ENCODE measurements at regions not wholly inside any gene's neighbourhood (a gene's known extent, or its start where the extent isn't known, plus 50 kb on each side); places are given as distances from the start of the nearest gene placed in this dataset.
"Not testable (repeated sequence)": the region's sequence is repeated elsewhere in the genome, so short reads cannot be mapped to it uniquely, and the experiment has no call there.

DNA sequence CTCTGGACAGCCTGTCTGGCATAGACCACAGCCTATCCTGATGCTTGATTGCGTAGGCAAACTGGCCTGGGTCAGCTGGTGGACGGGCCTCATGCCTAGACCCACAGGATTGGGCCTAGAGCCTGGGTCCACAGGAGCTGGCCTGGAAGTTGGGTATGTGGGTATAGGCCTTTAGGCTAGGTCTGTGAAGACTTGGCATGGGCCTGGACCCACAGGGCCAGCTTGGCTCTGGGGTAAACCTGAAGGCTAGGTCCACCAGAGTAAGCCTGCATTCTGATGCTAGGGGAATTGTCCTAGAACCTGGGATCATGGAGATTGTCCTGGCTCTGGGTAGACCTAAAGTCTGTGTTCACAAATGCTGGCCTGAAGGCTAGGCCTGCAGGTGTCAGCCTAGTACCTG is 1293.7 kb downstream of the CNTNAP5 start:
- intact Hi-C loops (cut with DNase I), result no loop called here

DNA sequence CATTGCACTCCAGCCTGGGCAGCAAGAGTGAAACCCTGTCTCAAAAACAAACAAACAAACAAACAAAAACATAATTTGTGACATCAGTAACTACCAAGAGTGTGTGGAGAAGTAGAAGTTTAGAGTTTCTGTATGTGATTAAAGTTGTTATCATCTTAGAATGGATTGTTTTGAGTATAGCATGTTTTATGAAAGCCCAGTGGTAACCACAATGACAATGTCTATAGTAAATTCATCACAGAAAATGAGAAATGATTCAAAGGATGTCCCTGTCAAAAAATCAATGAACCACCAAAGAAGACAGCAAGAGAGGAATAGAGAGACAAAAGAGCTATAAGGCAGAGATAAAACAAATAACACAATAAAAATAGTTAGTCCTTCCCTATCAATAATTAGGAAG is 1299.2 kb downstream of the CNTNAP5 start:
- intact Hi-C loops (cut with DNase I), result no loop called here
- no peak for DNase-seq

More for the DNA sequence above, 1293.7 kb downstream of the CNTNAP5 start:
- no peak for DNase-seq

DNA sequence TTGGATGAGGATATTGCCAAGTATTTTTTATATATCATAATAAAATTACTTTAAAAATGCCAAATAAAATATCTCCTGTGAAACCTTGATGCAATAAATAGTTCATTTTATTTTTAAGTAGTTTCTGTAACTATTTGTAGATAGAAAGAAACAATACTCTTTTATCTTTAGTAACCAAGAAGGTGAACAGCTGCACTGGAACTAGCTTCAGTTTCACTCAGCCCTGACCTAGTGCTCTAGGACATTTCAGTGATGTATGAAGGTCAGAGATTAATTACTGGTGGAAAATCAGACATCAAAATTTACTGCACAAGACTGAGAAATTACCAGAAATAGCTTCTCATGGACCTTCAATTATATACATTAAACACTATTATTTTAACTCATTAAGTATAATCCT is 1305.0 kb downstream of the CNTNAP5 start:
- intact Hi-C loops (cut with DNase I), result no loop called here
- no peak for DNase-seq

- intact Hi-C loops (cut with DNase I), result no loop called here
- no peak for DNase-seq
Observed at GRCh38 chr2:125341353-125341752, 1314.6 kb upstream of the GYPC start.

DNA sequence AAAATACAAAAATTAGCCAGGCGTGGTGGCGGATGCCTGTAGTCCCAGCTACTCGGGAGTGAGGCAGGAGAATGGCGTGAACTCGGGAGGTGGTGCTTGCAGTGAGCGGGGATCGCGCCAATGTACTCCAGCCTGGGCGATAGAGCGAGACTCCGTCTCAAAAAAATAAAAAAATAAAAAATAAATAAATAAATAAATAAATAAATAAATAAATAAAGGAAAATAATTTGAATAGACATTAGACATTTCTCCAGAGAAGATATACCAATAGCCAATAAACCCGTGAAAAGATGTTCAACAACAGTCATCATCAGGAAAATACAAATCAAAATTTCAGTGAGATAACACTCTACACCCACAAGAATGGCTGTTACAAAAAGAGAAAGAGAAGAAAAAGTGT is 1302.4 kb upstream of the GYPC start:
- intact Hi-C loops (cut with DNase I), result not testable (repeated sequence)
- peak in 1 of 10 donors; percentile 42 for DNase-seq

DNA sequence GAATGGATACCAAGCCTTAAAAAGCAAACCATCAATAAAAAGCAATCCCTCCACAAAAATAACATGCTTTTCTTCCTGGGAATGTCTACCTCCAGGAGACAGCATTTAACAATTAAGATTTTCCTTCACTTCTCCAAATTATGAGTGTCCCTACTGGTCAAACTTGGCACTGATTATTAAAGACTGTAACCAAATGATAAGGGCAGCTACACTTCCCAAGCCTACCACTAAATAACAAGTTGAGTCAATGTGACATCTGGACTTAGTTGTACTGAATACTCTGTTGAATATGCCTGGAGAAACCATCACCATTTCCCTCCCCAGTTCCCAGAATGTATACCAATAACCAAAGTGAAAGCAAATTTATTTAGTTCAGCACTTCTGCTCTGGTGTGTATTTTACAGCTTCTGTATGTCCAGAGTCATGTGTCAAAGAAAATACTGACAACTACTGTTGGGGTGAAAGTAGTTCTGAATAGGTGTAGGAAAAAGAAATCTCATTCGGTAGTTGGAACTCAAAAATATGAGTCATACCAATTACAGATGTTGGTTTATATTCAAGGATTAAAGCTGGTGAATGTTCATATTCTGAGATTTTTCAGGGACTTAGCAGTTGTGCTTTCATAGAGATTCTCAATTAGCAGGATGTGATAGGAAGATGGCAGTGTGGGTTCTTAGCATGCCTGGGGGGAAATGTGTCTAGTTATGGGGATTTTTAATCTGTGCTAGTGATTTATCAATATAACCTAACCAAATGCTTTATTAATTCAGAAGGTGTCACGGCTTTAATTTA is 1291.6 kb upstream of the GYPC start:
- DNase-seq, result no peak
- intact Hi-C loops (cut with DNase I), result no loop called here

DNA sequence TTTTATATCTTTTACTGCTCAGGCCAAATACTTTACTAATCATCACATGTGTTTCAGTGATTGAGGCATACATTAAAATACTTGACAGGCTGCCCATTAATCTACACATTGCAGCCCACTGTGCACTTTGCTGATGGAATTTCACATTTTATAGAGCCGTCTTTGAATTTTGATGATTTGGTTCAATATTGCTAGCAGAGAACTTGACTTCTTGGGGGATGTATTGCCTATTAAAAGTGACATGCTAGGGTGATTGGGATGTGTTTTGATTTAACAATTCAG is 1291.0 kb upstream of the GYPC start:
- DNase-seq, result no peak
- intact Hi-C loops (cut with DNase I), result no loop called here

- DNase-seq, result no peak
- intact Hi-C loops (cut with DNase I), result no loop called here
Observed at GRCh38 chr2:125371867-125372266, 1284.1 kb upstream of the GYPC start.

DNA sequence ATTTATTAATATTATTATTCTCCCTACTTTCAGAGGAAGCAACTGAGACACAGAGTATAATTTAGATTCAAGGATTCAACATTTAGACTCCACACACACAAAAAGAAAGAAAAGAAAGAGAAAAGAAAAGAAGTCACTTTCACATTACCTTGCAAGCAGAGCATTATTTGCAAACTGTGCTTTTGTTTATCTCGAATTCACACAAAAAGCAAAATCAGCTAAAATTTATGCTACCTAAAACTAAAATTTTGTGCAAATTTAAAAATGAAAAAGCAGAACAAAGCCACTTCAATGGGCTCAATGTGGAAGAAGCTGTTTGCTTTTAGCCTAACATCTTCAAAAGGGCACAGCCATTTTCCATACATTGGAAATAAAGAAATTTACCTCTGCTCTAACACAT is 1282.7 kb upstream of the GYPC start:
- intact Hi-C loops (cut with DNase I), result no loop called here
- DNase-seq, result no peak

DNA sequence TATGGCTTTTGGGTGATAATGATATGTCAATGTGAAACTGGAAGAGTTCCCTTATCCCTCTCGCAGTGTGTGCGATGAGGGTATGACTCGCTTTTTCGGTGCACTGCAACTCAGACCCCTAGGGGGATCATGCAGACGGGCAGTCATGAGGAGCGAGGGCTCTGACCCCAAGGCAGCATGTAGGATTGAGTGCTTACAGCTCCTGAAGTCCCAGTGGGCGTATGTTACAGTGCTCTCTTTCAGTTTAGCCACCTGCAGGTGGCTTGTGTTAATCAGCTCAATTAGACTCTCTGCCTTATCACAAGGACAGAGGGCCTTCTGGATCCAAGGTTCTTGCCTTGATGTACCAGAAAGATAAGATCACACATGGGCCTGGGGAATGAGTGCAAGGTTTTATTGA is 1269.9 kb upstream of the GYPC start:
- DNase-seq, result no peak
- intact Hi-C loops (cut with DNase I), result no loop called here

GRCh38 chr2:125397535-125398251 is 1258.3 kb upstream of the GYPC start:
- intact Hi-C loops (cut with DNase I), result no loop called here
- DNase-seq, result no peak

DNA sequence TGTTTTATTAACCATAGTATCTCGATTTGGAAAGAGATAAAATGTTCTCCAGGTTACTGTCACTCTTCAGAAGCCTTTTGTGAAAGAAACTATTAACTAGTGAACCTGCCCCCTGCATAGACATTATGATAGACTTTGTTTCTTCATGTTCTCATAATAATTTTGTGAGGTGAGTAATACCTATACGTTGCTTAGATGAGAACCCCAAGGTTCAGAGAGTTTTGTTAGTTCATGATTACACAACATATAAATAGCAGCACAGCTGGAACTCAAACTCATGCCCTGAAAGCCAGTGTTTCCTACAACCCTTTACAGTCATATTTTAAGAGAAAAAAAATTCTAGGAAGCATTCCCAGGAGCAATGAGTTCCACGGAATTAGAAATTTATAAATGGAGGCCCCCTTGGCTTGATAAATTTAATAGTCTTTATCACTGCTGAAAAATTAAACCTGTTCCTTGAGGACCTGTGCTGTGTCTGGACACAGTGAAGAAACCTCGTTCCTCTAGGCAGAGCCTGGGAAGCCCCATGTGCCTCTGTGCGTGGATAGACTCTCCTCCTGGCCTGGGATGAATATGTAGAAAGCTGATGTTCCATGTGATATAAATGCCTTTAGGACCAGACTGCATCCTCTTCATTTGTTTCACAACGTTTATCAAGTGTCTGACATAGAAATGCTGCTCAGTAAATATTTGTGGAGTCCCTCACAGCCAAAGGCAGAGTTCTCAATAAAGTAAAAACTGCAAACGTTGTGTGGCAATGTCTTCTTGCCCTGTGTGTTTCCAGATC is 1257.0 kb upstream of the GYPC start:
- DNase-seq, result no peak
- intact Hi-C loops (cut with DNase I), result no loop called here

DNA sequence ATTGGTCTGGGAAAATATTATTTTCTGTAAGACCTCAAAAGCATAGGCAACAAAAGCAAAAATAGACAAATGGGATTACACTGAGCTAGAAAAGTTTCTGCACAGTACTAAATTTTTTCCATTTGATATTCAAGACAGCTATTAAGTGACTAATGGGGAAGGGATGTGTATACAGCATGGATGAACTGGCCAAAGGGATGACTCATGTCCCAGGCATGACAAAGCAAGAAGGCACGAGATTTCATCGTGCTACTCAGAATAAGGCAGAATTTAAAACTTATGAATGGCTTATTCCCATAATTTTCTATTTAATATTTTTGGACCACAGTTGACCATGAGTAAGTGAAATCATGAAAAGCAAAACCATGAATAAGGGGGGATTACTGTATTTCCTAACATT is 1250.1 kb upstream of the GYPC start:
- DNase-seq, result no peak
- intact Hi-C loops (cut with DNase I), result no loop called here

- intact Hi-C loops (cut with DNase I), result no loop called here
- no peak for DNase-seq
Observed at GRCh38 chr2:125408874-125409538, 1247.0 kb upstream of the GYPC start.

GRCh38 chr2:125418483-125418882 is 1237.5 kb upstream of the GYPC start:
- no peak for DNase-seq
- intact Hi-C loops (cut with DNase I), result no loop called here

- intact Hi-C loops (cut with DNase I), result not testable (repeated sequence)
- peak in 3 of 10 donors; percentile 25 to 78 (median 67) for DNase-seq
Observed at GRCh38 chr2:125422198-125422770, 1233.7 kb upstream of the GYPC start.

DNA sequence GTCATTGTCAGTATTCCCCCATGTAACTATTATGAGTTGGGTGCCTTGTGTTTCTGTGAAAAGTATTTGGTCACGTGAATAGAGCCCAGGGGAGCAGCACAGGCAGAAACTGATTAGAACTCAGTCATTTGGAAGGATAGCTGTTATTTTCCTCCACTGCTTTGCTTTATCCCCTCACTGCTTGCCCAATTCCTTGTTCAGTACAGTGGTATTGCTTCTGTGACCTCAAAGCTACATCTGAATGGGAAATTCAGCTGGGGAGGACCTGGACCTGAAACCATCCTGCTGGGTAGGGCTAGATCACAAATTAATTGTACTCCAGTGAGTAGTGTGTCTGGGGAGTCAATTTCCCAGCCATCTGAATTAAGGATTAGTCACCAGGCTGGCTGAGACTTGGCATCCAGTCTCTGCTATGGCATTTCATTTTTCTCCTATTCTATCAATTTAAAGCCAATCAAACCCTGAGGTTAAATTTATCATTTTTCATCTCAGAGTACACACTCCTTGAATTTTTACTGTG is 1231.6 kb upstream of the GYPC start:
- intact Hi-C loops (cut with DNase I), result no loop called here
- DNase-seq, result no peak

DNA sequence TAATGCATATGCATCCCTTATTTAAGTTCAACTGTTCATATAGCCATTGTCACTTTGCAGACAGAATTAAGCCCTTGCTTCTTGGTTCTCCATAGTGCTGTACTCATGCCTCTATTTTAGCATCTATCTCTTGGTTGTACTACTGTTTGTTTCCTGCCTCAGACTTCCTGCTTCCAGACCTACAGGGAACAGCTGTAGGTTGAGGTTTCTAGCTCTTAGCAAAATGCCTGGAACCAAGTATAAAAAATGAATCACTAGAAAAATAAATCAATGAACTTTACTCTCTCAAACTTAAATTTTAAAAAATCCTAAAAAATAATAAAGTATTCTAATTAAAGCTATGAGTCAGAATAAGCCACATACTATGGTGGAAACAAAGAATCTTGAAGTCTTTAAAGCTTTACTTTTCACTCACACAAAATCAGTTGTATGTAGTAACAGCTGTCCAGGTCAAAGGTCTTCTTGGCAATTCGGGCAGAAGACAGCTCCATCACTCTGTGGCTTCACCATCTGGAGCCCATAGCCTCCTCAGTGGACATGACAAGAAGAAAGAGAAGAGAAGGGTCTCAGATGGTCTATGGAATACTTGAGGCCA is 1228.1 kb upstream of the GYPC start:
- intact Hi-C loops (cut with DNase I), result no loop called here
- no peak for DNase-seq

GRCh38 chr2:125444106-125444505 is 1211.9 kb upstream of the GYPC start:
- intact Hi-C loops (cut with DNase I), result no loop called here
- DNase-seq, result no peak

- DNase-seq, result no peak
- intact Hi-C loops (cut with DNase I), result no loop called here
Observed at GRCh38 chr2:125445495-125445894, 1210.5 kb upstream of the GYPC start.
